ENCODE measurements at regions not wholly inside any gene's neighbourhood (a gene's known extent, or its start where the extent isn't known, plus 50 kb on each side); places are given as distances from the start of the nearest gene placed in this dataset.
"Not testable (repeated sequence)": the region's sequence is repeated elsewhere in the genome, so short reads cannot be mapped to it uniquely, and the experiment has no call there.

DNA sequence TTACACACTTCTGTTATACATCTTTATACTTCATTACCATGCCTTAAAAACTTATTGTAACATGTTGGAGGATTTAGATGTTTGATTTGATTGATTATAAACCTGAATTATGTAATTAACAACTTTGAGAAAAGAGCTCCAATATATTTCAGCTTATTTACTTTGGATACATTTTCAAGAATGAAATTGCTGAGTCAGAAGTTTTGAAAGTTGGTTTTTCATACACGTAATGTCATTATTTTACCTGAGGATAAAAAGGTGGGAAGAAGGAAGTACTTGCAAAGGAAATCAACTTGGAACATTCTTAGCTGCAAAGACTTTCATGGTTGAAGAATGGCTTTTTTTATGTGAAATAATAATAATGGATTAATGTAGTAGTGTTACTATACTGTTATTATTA, 677.2 kb downstream of the FAM181B start:
- DNase-seq (ENCODE audit: low read depth, low spot score) = no peak

DNA sequence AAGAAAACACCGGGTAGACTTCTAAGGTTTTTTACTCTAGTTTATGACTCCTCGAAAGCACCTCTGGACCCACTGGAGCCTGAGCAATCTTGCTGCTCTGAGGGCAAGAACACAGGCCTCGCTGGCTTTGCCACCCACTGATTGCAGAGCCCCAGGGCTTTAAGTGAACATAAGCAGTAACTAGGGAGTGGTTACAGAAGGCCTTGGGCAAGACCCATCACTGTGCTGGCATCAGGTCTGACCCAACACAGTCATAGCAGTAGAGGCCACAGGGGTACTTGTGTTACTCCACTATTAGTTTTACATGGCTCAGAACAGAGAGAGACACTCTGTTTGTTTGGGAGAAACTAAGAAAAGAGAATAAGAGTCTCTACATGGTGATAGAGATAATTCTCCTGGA, 684.5 kb downstream of the FAM181B start:
- no peak for DNase-seq (ENCODE audit: low read depth, low spot score)

DNA sequence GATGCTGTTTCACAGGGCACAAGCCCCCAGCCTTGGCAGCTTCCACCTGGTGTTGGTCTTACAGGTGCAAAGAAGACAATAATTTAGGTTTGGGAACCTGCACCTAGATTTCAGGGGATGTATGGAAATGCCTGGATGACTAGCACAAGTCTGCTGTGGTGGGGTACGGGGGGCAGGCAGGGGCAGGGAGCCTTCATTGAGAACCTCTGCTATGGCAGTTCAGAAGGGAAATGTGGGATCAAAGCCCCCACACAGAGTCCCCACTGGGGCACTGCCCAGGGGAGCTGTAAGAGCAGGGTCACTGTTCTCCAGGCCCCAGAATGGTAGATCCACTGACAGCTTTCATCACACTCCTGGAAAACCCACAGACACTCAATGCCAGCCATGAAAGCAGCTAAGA, 686.5 kb downstream of the FAM181B start:
- no peak for DNase-seq (ENCODE audit: low read depth, low spot score)

GRCh38 chr11:82046778-82047177, 686.9 kb downstream of the FAM181B start:
- no peak for DNase-seq (ENCODE audit: low read depth, low spot score)

- no peak for DNase-seq (ENCODE audit: low read depth, low spot score)
Measured at GRCh38 chr11:82045748-82046457, 687.8 kb downstream of the FAM181B start.

DNA sequence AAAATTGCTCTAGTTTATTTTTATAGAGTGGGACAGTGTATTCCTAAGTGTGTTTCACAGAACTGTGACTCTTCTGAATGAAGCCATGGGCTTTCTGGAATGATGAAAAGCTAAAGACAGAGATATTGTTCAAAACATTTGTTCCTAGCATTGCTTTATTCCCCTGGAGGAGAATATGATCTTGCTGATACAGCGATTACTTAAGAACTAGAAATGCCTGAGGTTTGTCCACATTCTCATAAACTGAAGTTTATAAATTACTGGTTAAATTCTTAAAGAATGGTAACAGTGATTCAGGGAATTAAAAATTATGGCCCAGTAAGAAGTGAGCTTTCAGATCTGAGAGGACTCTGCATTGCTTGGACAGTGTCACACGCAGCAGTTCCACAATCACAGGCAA, 690.3 kb downstream of the FAM181B start:
- DNase-seq (ENCODE audit: low read depth, low spot score) = no peak

- no peak for DNase-seq (ENCODE audit: low read depth, low spot score)
Measured at GRCh38 chr11:82041764-82042163, 691.9 kb downstream of the FAM181B start.

DNA sequence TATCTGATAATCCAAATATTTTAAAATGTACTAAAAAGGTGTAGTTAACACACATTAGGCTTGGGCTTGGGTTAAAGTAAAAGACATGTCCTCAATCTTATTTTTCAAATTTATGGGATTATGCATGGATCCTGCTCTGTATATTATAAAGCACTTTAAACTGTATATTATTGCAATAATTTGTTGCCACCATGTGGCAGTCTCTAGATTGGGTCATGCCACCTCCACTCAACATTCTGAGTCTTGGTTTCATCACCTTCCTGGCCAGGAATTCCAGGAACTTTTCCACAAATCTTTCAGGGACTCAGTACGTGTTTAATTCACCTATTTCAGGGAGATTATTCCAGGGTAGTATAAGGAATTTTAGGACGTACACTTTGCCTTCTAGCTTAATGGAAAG, 695.5 kb downstream of the FAM181B start:
- no peak for DNase-seq (ENCODE audit: low read depth, low spot score)

GRCh38 chr11:82034527-82034926, 699.1 kb downstream of the FAM181B start:
- DNase-seq (ENCODE audit: low read depth, low spot score) = no peak

GRCh38 chr11:82027335-82027734, 706.3 kb downstream of the FAM181B start:
- DNase-seq (ENCODE audit: low read depth, low spot score) = not testable (repeated sequence)

GRCh38 chr11:82024760-82025159, 708.9 kb downstream of the FAM181B start:
- no peak for DNase-seq (ENCODE audit: low read depth, low spot score)

DNA sequence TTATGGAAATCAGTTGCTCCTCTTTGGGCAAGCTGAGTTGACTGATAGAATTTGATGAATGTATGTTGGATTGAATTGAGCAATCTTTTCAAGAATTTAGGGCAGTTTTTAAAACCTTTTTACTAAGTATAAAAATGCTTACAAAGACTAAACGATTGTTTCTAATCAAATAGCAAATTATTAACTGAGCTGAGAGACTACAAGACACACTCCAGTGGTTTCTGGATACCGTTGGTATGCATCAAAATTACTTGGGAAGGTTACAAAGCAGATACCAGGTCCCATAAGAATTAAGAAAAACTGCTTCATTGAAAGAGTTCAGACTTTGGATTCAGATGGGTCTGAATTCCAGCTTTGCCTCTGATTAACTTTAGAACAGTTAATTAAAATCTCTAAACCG, 721.4 kb downstream of the FAM181B start:
- DNase-seq (ENCODE audit: low read depth, low spot score) = no peak

DNA sequence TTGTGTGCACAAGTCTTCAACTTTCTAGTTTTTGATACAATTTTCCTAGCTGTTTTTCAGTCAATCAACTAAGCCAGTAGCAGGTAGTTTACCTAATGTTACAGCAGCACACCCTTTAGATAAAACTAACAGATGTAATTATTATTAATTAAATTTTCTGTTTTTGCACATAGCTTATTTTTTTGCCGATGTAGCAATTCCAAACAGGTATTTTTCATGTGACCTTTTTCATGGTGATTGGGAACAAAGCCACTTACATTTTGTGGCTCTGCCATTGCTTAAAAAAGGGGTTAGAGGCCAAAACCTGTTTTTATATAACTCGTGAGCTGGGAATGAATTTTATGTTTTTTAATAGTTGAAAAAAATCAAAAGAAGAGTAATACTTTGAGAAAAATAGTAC, 724.5 kb downstream of the FAM181B start:
- no peak for DNase-seq (ENCODE audit: low read depth, low spot score)

GRCh38 chr11:82007521-82007920, 726.1 kb downstream of the FAM181B start:
- DNase-seq (ENCODE audit: low read depth, low spot score) = no peak

- DNase-seq (ENCODE audit: low read depth, low spot score) = no peak
Measured at GRCh38 chr11:82004537-82005213, 729.0 kb downstream of the FAM181B start.

- no peak for DNase-seq (ENCODE audit: low read depth, low spot score)
Measured at GRCh38 chr11:82003671-82004515, 729.8 kb downstream of the FAM181B start.

DNA sequence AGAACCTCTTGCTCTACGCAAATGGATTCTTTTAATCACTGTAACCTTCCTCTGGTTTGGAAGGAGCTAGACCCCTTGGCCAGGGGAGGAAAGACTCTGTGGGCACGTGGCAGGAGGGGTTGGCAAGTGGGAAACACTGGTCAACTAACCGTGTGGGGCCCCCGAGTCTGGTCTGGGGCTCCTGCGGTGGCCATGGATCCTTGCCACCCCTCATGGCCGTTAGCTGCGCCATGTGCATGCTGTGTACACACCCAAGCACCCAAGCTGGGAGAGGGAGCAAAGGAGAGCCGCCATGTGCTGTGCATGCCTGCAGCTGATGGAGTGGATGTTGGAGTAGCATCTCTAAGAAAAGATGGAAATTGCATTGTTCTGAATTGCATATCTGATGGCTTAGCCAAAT, 730.6 kb downstream of the FAM181B start:
- no peak for DNase-seq (ENCODE audit: low read depth, low spot score)

GRCh38 chr11:81995889-81996288, 737.8 kb downstream of the FAM181B start:
- DNase-seq (ENCODE audit: low read depth, low spot score) = no peak

DNA sequence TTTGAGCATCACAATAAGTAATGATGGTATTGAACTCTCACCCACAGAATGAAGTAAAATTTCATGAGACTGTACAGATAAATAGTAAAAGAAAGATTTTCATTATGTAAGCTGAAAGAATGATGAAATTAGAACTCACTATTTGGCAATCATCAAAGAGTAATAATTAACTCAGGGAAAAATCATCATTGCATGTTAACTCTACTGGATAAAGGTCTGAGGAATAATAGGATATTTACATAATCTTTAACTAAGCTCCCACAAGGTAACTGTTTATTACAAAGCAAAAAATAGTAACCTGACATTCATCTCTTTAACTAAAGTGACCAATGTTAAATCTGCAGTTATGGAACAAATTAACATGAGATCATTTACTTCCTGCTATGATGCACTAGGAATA, 739.9 kb downstream of the FAM181B start:
- DNase-seq (ENCODE audit: low read depth, low spot score) = no peak

DNA sequence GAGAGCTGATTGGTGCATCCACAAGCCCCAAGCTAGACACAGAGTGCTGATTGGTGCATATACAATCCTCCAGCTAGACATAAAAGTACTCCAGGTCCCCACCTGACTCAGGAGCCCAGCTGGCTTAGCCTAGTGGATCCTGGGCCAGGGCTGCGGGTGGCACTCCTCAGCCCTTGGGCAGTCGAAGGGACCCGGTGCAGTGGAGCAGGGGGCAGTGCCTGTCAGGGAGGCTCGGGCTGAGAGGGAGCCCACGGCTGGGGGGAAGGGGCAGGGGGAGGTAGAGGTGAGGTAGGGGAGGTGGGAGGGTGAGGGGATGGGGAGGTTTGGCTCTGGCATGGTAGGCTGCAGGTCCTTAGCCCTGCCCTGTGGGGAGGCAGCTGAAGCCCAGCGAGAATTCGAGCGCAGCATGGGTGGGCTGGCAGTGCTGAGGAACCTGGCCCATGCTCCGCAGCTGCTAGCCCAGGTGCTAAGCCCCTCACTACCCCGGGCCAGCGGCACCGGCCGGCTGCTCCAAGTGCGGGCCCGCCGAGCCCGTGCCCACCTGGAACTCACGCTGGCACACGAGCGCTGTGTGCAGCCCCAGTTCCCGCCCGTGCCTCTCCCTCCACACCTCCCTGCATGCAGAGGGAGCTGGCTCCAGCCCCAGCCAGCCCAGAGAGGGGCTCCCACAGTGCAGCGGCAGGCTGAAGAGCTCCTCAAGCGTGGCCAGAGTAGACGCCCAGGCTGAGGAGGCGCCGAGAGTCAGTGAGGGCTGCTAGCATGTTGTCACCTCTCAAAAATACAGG, 742.8 kb downstream of the FAM181B start:
- DNase-seq (ENCODE audit: low read depth, low spot score) = no peak

- DNase-seq (ENCODE audit: low read depth, low spot score) = no peak
Measured at GRCh38 chr11:81989093-81989492, 744.6 kb downstream of the FAM181B start.
